ENCODE measurements at regions not wholly inside any gene's neighbourhood (a gene's known extent, or its start where the extent isn't known, plus 50 kb on each side); places are given as distances from the start of the nearest gene placed in this dataset.

GRCh38 chr16:86778978-86779377, 200.6 kb downstream of the FOXL1 start:
- H2AFZ ChIP-seq (ENCODE audit: control insufficient read depth, low read depth, low read length): no peak overlapping the region
- ATAC-seq (no peak), DNase-seq (ENCODE audit: low read depth, low spot score) (no peak), FAIRE-seq (no peak)
- H3K9ac ChIP-seq (ENCODE audit: control insufficient read depth, insufficient read depth, low read length): no peak overlapping the region
- H3K27ac ChIP-seq (ENCODE audit: control insufficient read depth, insufficient read depth): no peak overlapping the region
- no peaks in the 10 kb centered on the region for H3K9me3 ChIP-seq (replicated peaks; ENCODE audit: control insufficient read depth, insufficient read depth, low read length)
- 16% methylated on average over 9 of the region's 9 CpGs for WGBS (ENCODE audit: insufficient coverage, insufficient replicate concordance, low lambda C conversion rate, missing lambda C conversion rate)
- H3K36me3 ChIP-seq (ENCODE audit: control insufficient read depth in 2 of 2, insufficient read depth in 2 of 2, low read length in 1 of 2): no peaks in the 10 kb centered on the region
- H3K4me3 ChIP-seq: no peak overlapping the region
- in situ Hi-C loops (cut with MboI) (no loop called here), intact Hi-C loops (cut with micrococcal nuclease; ENCODE audit: unreplicated experiment) (no loop called here)
- H3K79me2 ChIP-seq (ENCODE audit: control insufficient read depth, insufficient read depth, low read length): no peaks in the 10 kb centered on the region
- ChIA-PET POLR2A (no interaction called here), SMC1A (ENCODE audit: uncharacterized antibody, unreplicated experiment) (interaction anchor here (0.9 to 1.6 kb wide), 3 partner anchors 11 to 282 kb away, joined by 3 to 4 read pairs (median 4); no protein-coding TSS in a partner anchor), CTCF (interaction anchor here (1.5 kb wide), 2 partner anchors 15 to 283 kb away, joined by 3 to 4 read pairs; no protein-coding TSS in a partner anchor), RAD21 (ENCODE audit: unreplicated experiment) (no interaction called here)
- H3K4me1 ChIP-seq (ENCODE audit: control insufficient read depth, insufficient read depth, low read length): no peaks in the 10 kb centered on the region
- H4K20me1 ChIP-seq (ENCODE audit: control insufficient read depth, insufficient read depth): no peaks in the 10 kb centered on the region
- H3K4me2 ChIP-seq (ENCODE audit: control insufficient read depth, insufficient read depth): no peak overlapping the region
- BruUV-seq (replicated peaks): no TSS peak
- no peak for TF ChIP-seq SREBF2 (IDR thresholded peaks at IDR 0.05; ENCODE audit: low read length)
- TF ChIP-seq JUNB (IDR thresholded peaks at IDR 0.05): no peak
- no peak for TF ChIP-seq NR2C1 (IDR thresholded peaks at IDR 0.05)
- TF ChIP-seq WRNIP1 (IDR thresholded peaks at IDR 0.05; ENCODE audit: borderline replicate concordance, low read depth, low read length): no peak
- no peak for TF ChIP-seq E2F4 (IDR thresholded peaks at IDR 0.05; ENCODE audit: low read depth, low read length)
- TF ChIP-seq IRF3 (IDR thresholded peaks at IDR 0.05): no peak
- no peak for TF ChIP-seq KLF5 (IDR thresholded peaks at IDR 0.05; ENCODE audit: partially characterized antibody)
- TF ChIP-seq CBX3 (IDR thresholded peaks at IDR 0.05; ENCODE audit: borderline replicate concordance, low read depth): no peak
- TF ChIP-seq CHD4 (IDR thresholded peaks at IDR 0.05): no peak
- TF ChIP-seq TCF12 (IDR thresholded peaks at IDR 0.05; ENCODE audit: low read depth, low read length): no peak
- no peak for TF ChIP-seq MTA2 (IDR thresholded peaks at IDR 0.05; ENCODE audit: low read depth)
- TF ChIP-seq REST (IDR thresholded peaks at IDR 0.05; ENCODE audit: low read depth, low read length): no peak
- TF ChIP-seq ZBTB11 (CRISPR knock-in tag; IDR thresholded peaks at IDR 0.05): no peak
- H3K27me3 ChIP-seq (replicated peaks in 1 of 2; ENCODE audit: control insufficient read depth in 2 of 2, insufficient read depth in 2 of 2, low read length in 1 of 2): peaks cover 0 to 2% of the 10 kb centered on the region in 2 experiments; a peak in 3 of 4 replicates
